ENCODE measurements at regions not wholly inside any gene's neighbourhood (a gene's known extent, or its start where the extent isn't known, plus 50 kb on each side); places are given as distances from the start of the nearest gene placed in this dataset.

- H3K27me3 ChIP-seq (replicated peaks; ENCODE audit: insufficient read depth, low read depth, low read length, poor library complexity), result peaks cover 27% of the 10 kb centered on the region
- CTCF ChIA-PET, result no interaction called here
- H3K4me3 ChIP-seq (ENCODE audit: low read depth, low read length, poor library complexity, severe bottlenecking), result no peak overlapping the region
- intact Hi-C loops (cut with micrococcal nuclease; ENCODE audit: unreplicated experiment), result no loop called here
- H3K4me1 ChIP-seq (ENCODE audit: insufficient read depth, low read length, poor library complexity, severe bottlenecking), result no peaks in the 10 kb centered on the region
- no peak for DNase-seq (ENCODE audit: low spot score)
- BruUV-seq (replicated peaks), result no TSS peak
- H3K36me3 ChIP-seq (ENCODE audit: insufficient read depth, low read length, poor library complexity, severe bottlenecking), result no peaks in the 10 kb centered on the region
- H3K9me3 ChIP-seq (ENCODE audit: low read depth, low read length, poor library complexity, severe bottlenecking), result no peaks in the 10 kb centered on the region
- H3K27ac ChIP-seq (ENCODE audit: low read depth, low read length, poor library complexity, severe bottlenecking), result no peak overlapping the region
- TF ChIP-seq CTCF (conservative IDR thresholded peaks at IDR 0.05; ENCODE audit: low read depth, low read length), result no peak
- POLR2A ChIA-PET (ENCODE audit: low non-redundant PET), result no interaction called here
Measured at GRCh38 chr7:142614116-142614515, 135.2 kb upstream of the PRSS1 start.

GRCh38 chr7:142612237-142612881 is 136.9 kb upstream of the PRSS1 start:
- POLR2A ChIA-PET (ENCODE audit: low non-redundant PET), result no interaction called here
- H3K27ac ChIP-seq (ENCODE audit: low read depth, low read length, poor library complexity, severe bottlenecking), result no peak overlapping the region
- H3K36me3 ChIP-seq (ENCODE audit: insufficient read depth, low read length, poor library complexity, severe bottlenecking), result no peaks in the 10 kb centered on the region
- DNase-seq (ENCODE audit: low spot score), result no peak
- H3K4me3 ChIP-seq (ENCODE audit: low read depth, low read length, poor library complexity, severe bottlenecking), result no peak overlapping the region
- BruUV-seq (replicated peaks), result no TSS peak
- TF ChIP-seq EZH2 (IDR thresholded peaks at IDR 0.05; ENCODE audit: borderline replicate concordance, low read depth, low read length, poor library complexity, severe bottlenecking) (no peak), CTCF (conservative IDR thresholded peaks at IDR 0.05; ENCODE audit: low read depth, low read length) (no peak)
- H3K27me3 ChIP-seq (replicated peaks; ENCODE audit: insufficient read depth, low read depth, low read length, poor library complexity), result peaks cover 33% of the 10 kb centered on the region
- intact Hi-C loops (cut with micrococcal nuclease; ENCODE audit: unreplicated experiment), result no loop called here
- H3K9me3 ChIP-seq (ENCODE audit: low read depth, low read length, poor library complexity, severe bottlenecking), result no peaks in the 10 kb centered on the region
- CTCF ChIA-PET, result no interaction called here
- H3K4me1 ChIP-seq (ENCODE audit: insufficient read depth, low read length, poor library complexity, severe bottlenecking), result no peaks in the 10 kb centered on the region

- CTCF ChIA-PET, result no interaction called here
- H3K27ac ChIP-seq (ENCODE audit: low read depth, low read length, poor library complexity, severe bottlenecking), result no peak overlapping the region
- no TSS peak for BruUV-seq (replicated peaks)
Measured at GRCh38 chr7:142611566-142612236, 137.6 kb upstream of the PRSS1 start.

More at GRCh38 chr7:142611566-142612236, 137.6 kb upstream of the PRSS1 start:
- POLR2A ChIA-PET (ENCODE audit: low non-redundant PET), result no interaction called here
- intact Hi-C loops (cut with micrococcal nuclease; ENCODE audit: unreplicated experiment), result no loop called here
- H3K9me3 ChIP-seq (ENCODE audit: low read depth, low read length, poor library complexity, severe bottlenecking), result no peaks in the 10 kb centered on the region
- H3K36me3 ChIP-seq (ENCODE audit: insufficient read depth, low read length, poor library complexity, severe bottlenecking), result no peaks in the 10 kb centered on the region
- TF ChIP-seq CTCF (conservative IDR thresholded peaks at IDR 0.05; ENCODE audit: low read depth, low read length), result no peak
- DNase-seq (ENCODE audit: low spot score), result no peak
- no peaks in the 10 kb centered on the region for H3K4me1 ChIP-seq (ENCODE audit: insufficient read depth, low read length, poor library complexity, severe bottlenecking)
- peaks cover 28% of the 10 kb centered on the region for H3K27me3 ChIP-seq (replicated peaks; ENCODE audit: insufficient read depth, low read depth, low read length, poor library complexity)
- H3K4me3 ChIP-seq (ENCODE audit: low read depth, low read length, poor library complexity, severe bottlenecking), result no peak overlapping the region
